ENCODE measurements at regions not wholly inside any gene's neighbourhood (a gene's known extent, or its start where the extent isn't known, plus 50 kb on each side); places are given as distances from the start of the nearest gene placed in this dataset.

- no peak for DNase-seq (ENCODE audit: low spot score)
Observed at GRCh38 chr6:2502998-2503674, 247.6 kb downstream of the MYLK4 start.

- DNase-seq (ENCODE audit: low spot score) = no peak
Observed at GRCh38 chr6:2502096-2502997, 248.4 kb downstream of the MYLK4 start.

GRCh38 chr6:2497922-2498623 is 252.6 kb downstream of the MYLK4 start:
- no peak for DNase-seq (ENCODE audit: low spot score)

- DNase-seq (ENCODE audit: low spot score) = no peak
Observed at GRCh38 chr6:2496291-2496690, 250.9 kb upstream of the GMDS start.

GRCh38 chr6:2492686-2493523 is 247.5 kb upstream of the GMDS start:
- no peak for DNase-seq (ENCODE audit: low spot score)

GRCh38 chr6:2491137-2491536 is 245.7 kb upstream of the GMDS start:
- DNase-seq (ENCODE audit: low spot score) = no peak

- DNase-seq (ENCODE audit: low spot score) = no peak
Observed at GRCh38 chr6:2488578-2488977, 243.2 kb upstream of the GMDS start.

- no peak for DNase-seq (ENCODE audit: low spot score)
Observed at GRCh38 chr6:2485116-2485515, 239.7 kb upstream of the GMDS start.

GRCh38 chr6:2482773-2483172 is 237.4 kb upstream of the GMDS start:
- DNase-seq (ENCODE audit: low spot score) = no peak

- DNase-seq (ENCODE audit: low spot score) = no peak
Observed at GRCh38 chr6:2481307-2481706, 235.9 kb upstream of the GMDS start.

GRCh38 chr6:2480267-2480966 is 235.0 kb upstream of the GMDS start:
- DNase-seq (ENCODE audit: low spot score) = no peak

- DNase-seq (ENCODE audit: low spot score) = no peak
Observed at GRCh38 chr6:2478200-2478599, 232.8 kb upstream of the GMDS start.

GRCh38 chr6:2477666-2478065 is 232.3 kb upstream of the GMDS start:
- no peak for DNase-seq (ENCODE audit: low spot score)

GRCh38 chr6:2477250-2477649 is 231.8 kb upstream of the GMDS start:
- DNase-seq (ENCODE audit: low spot score) = no peak

- DNase-seq (ENCODE audit: low spot score) = no peak
Observed at GRCh38 chr6:2476376-2476775, 231.0 kb upstream of the GMDS start.

- DNase-seq (ENCODE audit: low spot score) = no peak
Observed at GRCh38 chr6:2471472-2471871, 226.1 kb upstream of the GMDS start.

GRCh38 chr6:2469428-2469827 is 224.0 kb upstream of the GMDS start:
- no peak for DNase-seq (ENCODE audit: low spot score)

- no peak for DNase-seq (ENCODE audit: low spot score)
Observed at GRCh38 chr6:2468601-2468955, 223.2 kb upstream of the GMDS start.

- no peak for DNase-seq (ENCODE audit: low spot score)
Observed at GRCh38 chr6:2467929-2468600, 222.7 kb upstream of the GMDS start.

GRCh38 chr6:2465336-2465735 is 219.9 kb upstream of the GMDS start:
- DNase-seq (ENCODE audit: low spot score) = no peak

GRCh38 chr6:2464641-2465040 is 219.2 kb upstream of the GMDS start:
- DNase-seq (ENCODE audit: low spot score) = no peak
